H1 (cell line): ENCODE measurements at regions not wholly inside any gene's neighbourhood (a gene's known extent, or its start where the extent isn't known, plus 50 kb on each side); places are given as distances from the start of the nearest gene placed in this dataset.

Source experiments
- SAP30 ChIP-seq: fragments of 300-600 bp; sonication (generic); IDR thresholded peaks from 2 replicates; pipeline ENCODE4 v1.7.1; 2012; ENCODE audit warnings: low read length, moderate library complexity, mild to moderate bottlenecking, inconsistent platforms; ENCODE audit not compliant: insufficient read depth, insufficient replicate concordance
- SUZ12 ChIP-seq: fragments of 200-600 bp; sonication (generic); IDR thresholded peaks from 2 replicates; pipeline ENCODE4 v1.6.1; 2012; ENCODE audit warnings: mild to moderate bottlenecking, inconsistent platforms, low read length, moderate library complexity, mixed read lengths

DNA sequence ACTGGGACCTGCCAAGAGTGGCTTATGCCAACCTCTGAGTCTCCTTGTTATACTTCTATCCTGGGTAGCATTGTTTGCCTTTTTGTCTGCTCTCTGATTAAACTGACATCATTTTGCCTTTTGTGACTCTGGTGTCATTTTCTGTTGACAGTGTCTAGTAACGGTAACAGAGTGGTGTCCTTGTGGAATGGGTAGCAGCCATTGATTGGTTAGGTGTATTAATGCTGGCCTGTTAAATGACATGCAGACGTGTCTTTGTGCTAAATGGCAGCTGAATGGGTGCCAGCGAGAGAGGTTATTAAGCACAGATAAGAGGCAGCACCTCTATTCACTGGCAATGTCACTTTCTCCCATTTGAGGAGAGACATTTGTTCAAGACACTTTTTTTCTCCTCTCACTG, 1289.4 kb downstream of the PCDH9 start (continued):
- TF ChIP-seq SAP30 (no peak), SUZ12 (no peak)
- TF ChIP-seq, all 59 proteins: peak for 0
